Gastrocnemius medialis (tissue), 4 donors: ENCODE measurements at regions not wholly inside any gene's neighbourhood (a gene's known extent, or its start where the extent isn't known, plus 50 kb on each side); places are given as distances from the start of the nearest gene placed in this dataset.

Experiments used
- POLR2A ChIP-seq, 2 donors: fragments of 450-650 bp; IDR thresholded peaks; one replicate each; pipeline ENCODE4 v1.6.1; 2017; ENCODE audit warnings: antibody characterized with exemption in 2 of 2, mild to moderate bottlenecking in 2 of 2, moderate library complexity in 2 of 2
- TF ChIP-seq, protein P1 (sequence below), 5 experiments: fragments of 450-650 bp in 3 of 5; fragments of 200-600 bp in 2 of 5; sonication (generic) in 2 of 5; IDR thresholded peaks in 4 of 5; conservative IDR thresholded peaks in 1 of 5; 1 replicate in 4 of 5; 2 replicates in 1 of 5; pipeline ENCODE4 v1.5.1; 2016 to 2019; ENCODE audit warnings: antibody characterized with exemption in 5 of 5, mild to moderate bottlenecking in 3 of 5, moderate library complexity in 3 of 5

DNA sequence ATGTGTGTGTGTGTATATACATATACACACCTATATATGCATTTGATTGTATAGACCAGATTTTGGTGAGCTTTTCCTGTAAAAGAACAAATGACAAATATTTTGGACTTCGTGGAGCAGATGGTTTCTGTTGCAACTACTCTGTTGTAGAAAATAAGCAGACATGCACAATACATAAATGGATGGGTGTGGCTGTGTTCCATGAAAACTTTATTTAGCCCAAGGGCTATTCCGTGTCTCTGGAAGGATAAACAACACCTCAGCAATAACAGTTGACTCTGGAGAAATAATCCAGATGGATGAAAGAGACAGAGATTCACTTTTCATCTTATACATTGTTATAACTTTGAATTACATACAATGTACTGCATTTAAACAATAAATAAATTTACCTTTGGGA, 441.4 kb downstream of the CNTN3 start:
- TF ChIP-seq, protein P1, sequence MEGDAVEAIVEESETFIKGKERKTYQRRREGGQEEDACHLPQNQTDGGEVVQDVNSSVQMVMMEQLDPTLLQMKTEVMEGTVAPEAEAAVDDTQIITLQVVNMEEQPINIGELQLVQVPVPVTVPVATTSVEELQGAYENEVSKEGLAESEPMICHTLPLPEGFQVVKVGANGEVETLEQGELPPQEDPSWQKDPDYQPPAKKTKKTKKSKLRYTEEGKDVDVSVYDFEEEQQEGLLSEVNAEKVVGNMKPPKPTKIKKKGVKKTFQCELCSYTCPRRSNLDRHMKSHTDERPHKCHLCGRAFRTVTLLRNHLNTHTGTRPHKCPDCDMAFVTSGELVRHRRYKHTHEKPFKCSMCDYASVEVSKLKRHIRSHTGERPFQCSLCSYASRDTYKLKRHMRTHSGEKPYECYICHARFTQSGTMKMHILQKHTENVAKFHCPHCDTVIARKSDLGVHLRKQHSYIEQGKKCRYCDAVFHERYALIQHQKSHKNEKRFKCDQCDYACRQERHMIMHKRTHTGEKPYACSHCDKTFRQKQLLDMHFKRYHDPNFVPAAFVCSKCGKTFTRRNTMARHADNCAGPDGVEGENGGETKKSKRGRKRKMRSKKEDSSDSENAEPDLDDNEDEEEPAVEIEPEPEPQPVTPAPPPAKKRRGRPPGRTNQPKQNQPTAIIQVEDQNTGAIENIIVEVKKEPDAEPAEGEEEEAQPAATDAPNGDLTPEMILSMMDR (IDR thresholded peaks at IDR 0.05 in 4 of 5, conservative IDR thresholded peaks at IDR 0.05 in 1 of 5) = no peak
- TF ChIP-seq POLR2A (IDR thresholded peaks at IDR 0.05) = no peak
